Esophagus (tissue), 2 donors: ENCODE measurements at regions not wholly inside any gene's neighbourhood (a gene's known extent, or its start where the extent isn't known, plus 50 kb on each side); places are given as distances from the start of the nearest gene placed in this dataset.

Experiments used
- H3K27ac ChIP-seq, 2 donors: one replicate each; pipeline ENCODE4 v1.5.1; 2013; ENCODE audit warnings: low read depth in 2 of 2, mild to moderate bottlenecking in 2 of 2, inconsistent platforms in 1 of 2, low read length in 1 of 2, moderate library complexity in 1 of 2
- H3K27me3 ChIP-seq, 2 donors: one replicate each; pipeline ENCODE4 v1.6.1; 2013; ENCODE audit warnings: low read length in 2 of 2, control low read depth in 1 of 2, mild to moderate bottlenecking in 1 of 2; ENCODE audit not compliant: insufficient read depth in 2 of 2, control insufficient read depth in 1 of 2
- H3K36me3 ChIP-seq, 2 donors: one replicate each; pipeline ENCODE4 v1.6.1; 2013; ENCODE audit warnings: low read length in 1 of 2; ENCODE audit not compliant: control insufficient read depth in 2 of 2, insufficient read depth in 2 of 2
- H3K4me1 ChIP-seq, 2 donors: one replicate each; pipeline ENCODE4 v1.6.1; 2013; ENCODE audit warnings: low read length in 1 of 2; ENCODE audit not compliant: control insufficient read depth in 2 of 2, insufficient read depth in 2 of 2
- H3K4me3 ChIP-seq, 2 donors: one replicate each; pipeline ENCODE4 v1.5.1; 2013; ENCODE audit warnings: low read length in 2 of 2, mild to moderate bottlenecking in 2 of 2, low read depth in 1 of 2, moderate library complexity in 1 of 2
- H3K9me3 ChIP-seq, 2 donors: one replicate each; pipeline ENCODE4 v1.6.1; 2013; ENCODE audit warnings: mild to moderate bottlenecking in 2 of 2, low read depth in 1 of 2, low read length in 1 of 2, moderate library complexity in 1 of 2; ENCODE audit not compliant: control insufficient read depth in 2 of 2, insufficient read depth in 1 of 2
- WGBS, 2 donors: extraction: QIAGEN DNeasy Blood & Tissue Kit; methylation state at CpG; one replicate each; pipeline ENCODE4 v1.1.7; 2013; 5-methylcytosine and 5-hydroxymethylcytosine counted together
- donor health status: healthy with polysubstance abuse.
- donor health status: Bipolar disorder and iron deficiency.

- no peaks in the 10 kb centered on the region for H3K9me3 ChIP-seq
- H3K36me3 ChIP-seq, result no peaks in the 10 kb centered on the region
- no peaks in the 10 kb centered on the region for H3K4me1 ChIP-seq
- WGBS, 2 donors, result 42 to 45% methylated on average over 4 of the region's 4 CpGs
- no peak overlapping the region for H3K27ac ChIP-seq
- no peak overlapping the region for H3K4me3 ChIP-seq
- H3K27me3 ChIP-seq, result no peaks in the 10 kb centered on the region
Observed at GRCh38 chr15:95470997-95471689, 859.4 kb upstream of the NR2F2 start.

GRCh38 chr15:95471690-95472086 is 858.8 kb upstream of the NR2F2 start:
- Histone ChIP-seq H3K27me3 (no peaks in the 10 kb centered on the region), H3K4me1 (no peaks in the 10 kb centered on the region), H3K9me3 (no peaks in the 10 kb centered on the region), H3K27ac (no peak overlapping the region), H3K4me3 (no peak overlapping the region), H3K36me3 (no peaks in the 10 kb centered on the region)
- WGBS, 2 donors, result 67 to 77% methylated on average over 5 of the region's 5 CpGs

- no peaks in the 10 kb centered on the region for H3K27me3 ChIP-seq
- WGBS, 2 donors, result 78 to 86% methylated on average over 5 of the region's 5 CpGs
- no peaks in the 10 kb centered on the region for H3K36me3 ChIP-seq
- H3K4me3 ChIP-seq, result no peak overlapping the region
- H3K27ac ChIP-seq, result no peak overlapping the region
- no peaks in the 10 kb centered on the region for H3K4me1 ChIP-seq
- no peaks in the 10 kb centered on the region for H3K9me3 ChIP-seq
Observed at GRCh38 chr15:95475067-95475466, 855.4 kb upstream of the NR2F2 start.

- no peaks in the 10 kb centered on the region for H3K4me1 ChIP-seq
- H3K9me3 ChIP-seq, result no peaks in the 10 kb centered on the region
- 78 to 80% methylated on average over 3 of the region's 3 CpGs for WGBS, 2 donors
- H3K27me3 ChIP-seq, result no peaks in the 10 kb centered on the region
- H3K27ac ChIP-seq, result no peak overlapping the region
- H3K4me3 ChIP-seq, result no peak overlapping the region
- H3K36me3 ChIP-seq, result no peaks in the 10 kb centered on the region
Observed at GRCh38 chr15:95479308-95479707, 851.2 kb upstream of the NR2F2 start.

- no peaks in the 10 kb centered on the region for H3K27me3 ChIP-seq
- no peaks in the 10 kb centered on the region for H3K36me3 ChIP-seq
- H3K9me3 ChIP-seq, result no peaks in the 10 kb centered on the region
- H3K27ac ChIP-seq, result no peak overlapping the region
- no peak overlapping the region for H3K4me3 ChIP-seq
- no peaks in the 10 kb centered on the region for H3K4me1 ChIP-seq
Observed at GRCh38 chr15:95485367-95485766, 845.1 kb upstream of the NR2F2 start.

GRCh38 chr15:95486224-95486623 is 844.3 kb upstream of the NR2F2 start:
- no peaks in the 10 kb centered on the region for H3K36me3 ChIP-seq
- H3K27me3 ChIP-seq, result no peaks in the 10 kb centered on the region
- H3K4me3 ChIP-seq, result no peak overlapping the region
- no peak overlapping the region for H3K27ac ChIP-seq
- H3K9me3 ChIP-seq, result no peaks in the 10 kb centered on the region
- H3K4me1 ChIP-seq, result no peaks in the 10 kb centered on the region
- WGBS, 2 donors, result 85 to 87% methylated on average over 5 of the region's 5 CpGs

- H3K27me3 ChIP-seq, result no peaks in the 10 kb centered on the region
- WGBS, 2 donors, result 91 to 93% methylated on average over 5 of the region's 5 CpGs
- H3K4me3 ChIP-seq, result no peak overlapping the region
Observed at GRCh38 chr15:95489103-95489502, 841.4 kb upstream of the NR2F2 start.

GRCh38 chr15:95492388-95493070 is 838.0 kb upstream of the NR2F2 start:
- H3K36me3 ChIP-seq, result no peaks in the 10 kb centered on the region
- WGBS, 2 donors, result 59 to 75% methylated on average over 5 of the region's 5 CpGs
- no peaks in the 10 kb centered on the region for H3K9me3 ChIP-seq
- no peak overlapping the region for H3K27ac ChIP-seq
- no peak overlapping the region for H3K4me3 ChIP-seq
- no peaks in the 10 kb centered on the region for H3K27me3 ChIP-seq
- peaks cover 0 to 2% of the 10 kb centered on the region in 2 donors for H3K4me1 ChIP-seq

More at GRCh38 chr15:95489103-95489502, 841.4 kb upstream of the NR2F2 start:
- Histone ChIP-seq H3K4me1 (no peaks in the 10 kb centered on the region), H3K36me3 (no peaks in the 10 kb centered on the region), H3K27ac (no peak overlapping the region), H3K9me3 (no peaks in the 10 kb centered on the region)

GRCh38 chr15:95494971-95495541 is 835.4 kb upstream of the NR2F2 start:
- WGBS, 2 donors, result 36 to 43% methylated on average over 19 of the region's 19 CpGs
- no peaks in the 10 kb centered on the region for H3K36me3 ChIP-seq
- no peaks in the 10 kb centered on the region for H3K9me3 ChIP-seq
- no peaks in the 10 kb centered on the region for H3K27me3 ChIP-seq
- peaks cover 0 to 2% of the 10 kb centered on the region in 2 donors for H3K4me1 ChIP-seq
- no peak overlapping the region for H3K4me3 ChIP-seq
- no peak overlapping the region for H3K27ac ChIP-seq
